GM21515 (cell line): ENCODE measurements at regions not wholly inside any gene's neighbourhood (a gene's known extent, or its start where the extent isn't known, plus 50 kb on each side); places are given as distances from the start of the nearest gene placed in this dataset.
"Not testable (repeated sequence)": the region's sequence is repeated elsewhere in the genome, so short reads cannot be mapped to it uniquely, and the experiment has no call there.

Experiments
- ATAC-seq: cut with Tn5 transposase; IDR thresholded peaks from one replicate; pipeline ENCODE4 v1.9.1; 2021; ENCODE audit not compliant: unreplicated experiment

DNA sequence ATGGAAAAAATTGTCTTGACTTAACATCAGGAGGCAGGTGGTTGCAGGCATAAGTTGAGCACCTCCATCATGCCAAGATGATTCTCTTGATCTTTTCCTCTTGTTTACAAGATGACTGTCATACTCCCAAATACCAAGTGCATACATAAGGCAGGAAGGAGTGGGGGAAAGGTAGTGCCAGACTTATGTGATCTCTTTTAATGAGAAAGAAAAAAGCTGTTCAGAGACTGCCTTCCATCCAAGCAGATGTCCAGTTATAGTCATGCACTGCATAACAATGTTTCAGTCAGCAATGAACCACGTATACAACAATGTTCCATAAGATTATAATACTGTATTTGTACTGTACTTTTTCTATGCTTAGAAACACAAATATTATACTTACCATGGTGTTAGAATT, 135.7 kb downstream of the EHF start:
- ATAC-seq: no peak

DNA sequence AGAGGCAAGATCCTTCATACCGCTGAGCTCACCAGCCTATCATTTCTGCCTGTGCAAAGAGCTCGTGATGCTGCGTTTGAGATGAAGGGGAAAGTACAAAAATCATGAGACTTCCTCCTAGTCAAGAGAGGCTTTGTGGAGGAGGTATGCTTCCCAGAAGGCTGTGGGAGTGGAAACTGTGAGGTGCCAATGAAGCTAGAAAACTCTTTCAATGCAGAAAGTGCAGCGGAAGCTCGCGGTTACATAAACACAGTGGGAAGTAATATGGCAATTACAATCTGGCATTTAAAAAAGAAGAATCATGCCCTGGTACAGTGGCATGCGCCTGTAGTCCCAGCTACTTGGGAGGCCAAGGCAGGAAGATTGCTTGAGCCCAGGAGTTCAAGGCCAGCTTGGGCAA, 134.8 kb downstream of the EHF start:
- no peak for ATAC-seq

DNA sequence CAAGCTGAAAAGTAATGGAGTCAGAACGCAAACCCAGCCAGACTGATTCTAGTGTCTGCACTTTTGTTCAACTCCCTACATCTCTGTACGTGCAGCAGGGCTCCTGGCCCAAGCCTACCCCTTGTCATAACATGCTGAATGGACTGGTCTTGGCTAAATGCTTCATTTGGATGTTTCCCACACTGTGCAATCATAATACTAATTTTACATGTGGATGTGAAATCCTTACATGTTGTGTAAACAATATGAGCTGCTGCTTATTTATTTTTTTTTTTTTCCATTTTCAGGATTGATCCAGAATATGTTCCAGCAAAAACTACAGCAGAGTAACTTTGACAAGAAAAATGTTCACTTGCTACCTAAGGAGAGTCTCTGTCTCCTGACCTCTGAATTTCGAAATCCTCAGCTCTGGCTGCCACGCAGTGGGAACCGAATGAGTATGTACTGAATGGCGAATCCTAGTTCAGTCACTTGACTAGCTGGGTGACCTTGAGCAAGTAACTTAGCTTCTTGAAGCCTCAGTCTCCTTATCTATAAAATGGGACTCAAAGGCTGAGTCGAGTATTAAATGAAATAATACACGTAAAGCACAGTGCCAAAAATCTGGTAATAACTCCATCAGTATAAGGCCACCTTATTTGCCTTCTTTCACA, 133.4 kb downstream of the EHF start:
- ATAC-seq: no peak

DNA sequence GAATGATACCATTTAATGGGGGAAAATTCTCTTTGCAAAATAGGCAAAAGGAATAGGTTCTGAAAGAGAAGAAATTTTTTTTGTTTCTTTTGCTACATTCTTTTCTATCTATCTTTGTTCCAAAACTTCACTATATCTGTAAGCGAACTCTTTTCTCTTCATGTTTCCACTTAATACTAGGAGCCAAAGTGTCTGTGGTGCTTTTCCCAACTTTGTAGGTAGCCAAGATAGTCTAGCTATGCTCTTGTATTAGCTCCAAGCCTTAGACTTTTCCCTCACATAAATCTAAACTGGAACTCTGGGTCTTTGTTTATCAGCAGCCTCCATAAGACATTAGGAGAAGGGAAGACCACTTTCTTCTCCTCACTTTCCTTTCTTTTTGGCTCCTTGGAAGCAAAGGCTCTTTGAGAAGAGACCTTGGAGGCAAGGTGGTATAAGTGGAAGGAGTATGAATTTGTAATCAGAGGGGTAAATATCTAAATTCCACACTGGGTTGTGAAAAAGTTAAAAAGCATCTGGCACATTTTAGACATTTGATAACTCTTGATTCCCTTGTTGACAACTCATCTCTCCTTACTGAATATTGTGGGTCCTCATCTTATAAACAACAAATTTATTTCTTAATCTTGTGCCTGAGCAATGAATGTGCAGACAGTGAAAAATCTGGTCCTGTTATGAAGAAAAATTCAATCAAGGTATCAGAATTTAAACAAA, 130.0 kb downstream of the EHF start:
- ATAC-seq: no peak

DNA sequence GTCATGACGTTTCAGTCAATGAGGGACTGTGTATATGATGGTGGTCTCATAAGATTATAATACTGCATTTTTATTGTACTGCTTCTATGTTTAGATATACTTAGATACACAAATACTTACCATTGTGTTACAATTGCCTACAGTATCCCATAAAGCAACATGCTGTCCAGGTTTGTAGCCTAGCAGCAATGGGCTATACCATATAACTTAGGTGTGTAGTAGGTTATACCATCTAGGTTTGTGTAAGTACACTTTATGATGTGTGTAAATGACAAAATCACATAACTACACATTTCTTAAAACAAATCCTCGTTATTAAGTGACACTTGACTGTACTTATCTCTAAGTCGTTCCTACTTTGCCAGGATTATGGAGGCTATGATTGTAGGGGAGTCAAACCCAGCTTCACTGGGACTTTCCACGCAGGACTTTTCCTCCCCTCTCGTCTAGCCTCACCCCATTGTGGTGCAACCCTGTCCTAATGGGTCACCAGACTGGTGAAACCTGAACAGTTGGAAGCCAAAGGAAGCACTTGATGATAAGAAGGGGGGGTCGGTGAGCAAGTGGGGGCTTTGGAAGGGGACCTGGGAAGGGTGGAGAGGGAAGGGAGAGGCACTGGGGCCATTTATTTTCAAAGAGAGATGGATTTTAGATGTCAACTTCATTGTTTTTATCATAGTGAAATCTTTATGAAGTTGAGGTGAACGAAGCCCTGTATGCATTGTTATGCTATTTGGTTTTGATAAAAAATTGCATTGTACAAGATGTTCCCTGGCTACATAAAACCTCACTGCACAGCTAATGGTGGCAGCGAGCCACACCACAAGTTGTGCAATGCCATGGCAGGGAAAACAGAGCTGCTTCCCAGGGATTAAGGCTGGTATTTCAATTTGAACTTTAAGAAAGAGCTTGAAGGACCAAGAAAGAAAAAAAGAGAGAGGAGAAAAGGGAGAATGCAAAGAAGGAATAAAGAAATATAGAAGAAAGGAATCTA, 129.1 kb downstream of the EHF start:
- no peak for ATAC-seq

DNA sequence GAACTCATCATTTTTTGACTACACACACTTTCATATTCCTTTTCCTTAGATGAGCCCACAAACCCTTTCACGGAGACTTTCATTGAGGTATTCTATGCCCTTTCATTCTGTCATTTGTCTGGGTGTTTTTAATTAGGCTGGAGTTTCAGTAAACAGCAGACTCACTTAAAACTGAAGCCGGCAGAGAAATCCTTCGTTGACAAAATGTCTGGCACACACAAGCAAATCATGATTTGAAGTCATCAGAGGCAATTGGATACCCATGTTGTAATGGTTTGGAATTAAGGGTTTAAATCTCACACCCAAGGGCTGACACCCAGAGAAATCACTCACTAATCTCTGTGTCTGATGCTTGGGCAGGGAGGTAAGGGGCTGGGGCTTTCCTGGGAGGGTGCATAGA, 127.1 kb downstream of the EHF start:
- ATAC-seq: no peak

DNA sequence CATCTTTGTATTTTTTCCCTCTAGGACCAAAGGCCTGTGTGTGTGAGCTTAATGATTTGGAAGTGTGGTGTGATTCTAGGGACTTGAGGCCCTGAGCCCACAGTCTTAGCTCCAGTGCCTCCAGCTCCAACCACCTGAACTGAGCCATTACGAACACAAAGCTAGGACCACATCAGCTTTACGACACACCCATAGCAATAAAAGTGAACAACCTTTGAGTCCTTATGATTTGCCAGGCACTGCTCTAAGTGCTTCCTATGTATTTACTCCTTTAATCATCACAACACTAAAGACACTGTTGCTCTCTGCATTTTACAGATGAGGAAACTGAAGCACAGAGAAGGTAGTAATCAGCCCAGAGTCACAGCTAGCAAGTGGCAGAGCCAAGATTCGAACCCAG, 126.4 kb downstream of the EHF start:
- no peak for ATAC-seq

DNA sequence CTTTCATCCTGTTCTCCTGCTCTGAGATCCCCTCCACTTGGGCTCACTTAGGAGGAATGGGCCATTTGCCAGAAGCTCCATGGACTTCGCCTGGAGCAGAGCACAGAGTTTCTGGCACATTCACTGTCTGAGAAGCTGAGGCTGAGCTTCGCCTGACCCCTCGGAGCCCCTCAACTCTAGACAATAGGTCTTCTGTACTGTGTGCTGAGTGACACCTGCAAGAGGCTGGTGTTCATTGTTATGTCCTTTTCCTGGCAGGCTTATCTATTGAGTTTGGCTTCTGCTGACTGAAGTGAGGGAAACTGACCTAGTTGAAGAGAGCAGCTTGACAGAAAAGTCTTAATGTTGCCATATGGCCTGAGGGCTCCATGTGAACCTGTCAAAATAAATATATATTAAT, 124.3 kb downstream of the EHF start:
- no peak for ATAC-seq

DNA sequence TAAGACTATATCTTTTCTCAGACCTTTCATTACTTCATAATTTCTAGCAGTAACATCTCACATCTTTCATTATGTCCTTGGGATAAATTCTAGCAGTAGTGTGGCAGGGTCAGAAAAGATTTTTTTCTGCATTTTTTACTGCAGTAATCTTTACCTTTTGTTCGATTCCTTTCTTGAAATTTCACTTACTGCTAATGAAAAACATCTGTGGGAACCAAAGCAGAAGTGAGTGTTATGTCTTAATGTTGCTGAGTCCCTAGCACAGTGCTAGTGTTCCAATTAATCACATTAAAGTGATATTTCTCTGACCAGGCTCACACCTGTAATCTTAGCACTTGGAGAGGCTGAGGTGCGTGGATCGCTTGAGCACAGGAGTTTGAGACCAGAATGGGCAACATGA, 123.6 kb downstream of the EHF start:
- no peak for ATAC-seq

DNA sequence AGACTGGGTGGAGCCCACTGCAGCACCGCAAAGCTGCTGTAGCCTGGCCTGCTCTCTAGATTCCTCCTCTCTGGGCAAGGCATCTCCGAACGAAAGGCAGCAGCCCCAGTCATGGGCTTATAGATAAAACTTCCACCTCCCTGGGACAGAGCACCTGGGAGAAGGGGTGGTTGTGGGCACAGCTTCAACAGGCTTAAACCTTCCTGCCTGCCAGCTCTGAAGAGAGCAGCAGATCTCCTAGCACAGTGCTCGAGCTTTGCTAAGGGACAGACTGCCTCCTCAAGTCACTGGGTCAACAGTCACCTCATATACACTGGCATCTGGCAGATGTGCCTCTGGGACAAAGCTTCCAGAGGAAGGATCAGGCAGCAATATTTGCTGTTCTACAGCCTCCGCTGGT, 117.3 kb downstream of the EHF start:
- ATAC-seq: no peak

DNA sequence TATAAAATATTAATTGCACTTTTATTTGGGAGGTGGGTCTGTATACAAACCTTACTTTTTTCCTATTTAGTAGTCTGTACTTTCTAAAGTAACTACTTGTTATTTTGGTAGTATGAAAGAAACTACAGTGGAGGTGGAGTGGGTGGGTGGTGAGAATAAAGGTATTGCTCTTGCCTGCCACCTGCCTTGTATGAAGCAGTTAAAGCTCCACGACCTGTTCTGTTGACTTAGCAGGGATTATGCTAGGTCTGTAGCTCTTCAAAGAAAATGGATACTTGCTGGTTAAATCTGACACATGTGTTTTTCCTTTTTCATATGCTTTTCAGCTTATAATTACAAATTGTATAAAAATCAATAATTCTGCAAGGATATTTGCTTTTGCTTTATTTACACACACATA, 111.9 kb downstream of the EHF start:
- no peak for ATAC-seq

DNA sequence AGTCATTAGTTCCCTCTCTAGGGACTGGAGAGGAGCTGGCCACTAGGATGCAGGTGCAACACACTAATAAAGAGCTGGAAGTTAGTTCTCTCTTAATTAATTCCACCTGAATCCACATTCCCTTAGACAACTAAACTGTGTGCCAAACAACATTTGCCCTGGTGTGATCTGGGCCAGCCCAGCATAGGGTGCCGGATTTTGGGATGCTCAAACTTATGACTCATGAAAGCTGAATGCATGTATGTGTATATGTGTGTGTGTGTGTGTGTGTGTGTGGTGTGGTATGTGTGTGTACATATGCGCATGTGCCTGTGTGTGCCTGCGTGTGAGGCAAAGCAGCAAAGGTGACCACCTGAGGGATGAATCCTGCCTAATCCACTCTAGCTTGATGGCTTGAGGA, 110.7 kb downstream of the EHF start:
- ATAC-seq: no peak

DNA sequence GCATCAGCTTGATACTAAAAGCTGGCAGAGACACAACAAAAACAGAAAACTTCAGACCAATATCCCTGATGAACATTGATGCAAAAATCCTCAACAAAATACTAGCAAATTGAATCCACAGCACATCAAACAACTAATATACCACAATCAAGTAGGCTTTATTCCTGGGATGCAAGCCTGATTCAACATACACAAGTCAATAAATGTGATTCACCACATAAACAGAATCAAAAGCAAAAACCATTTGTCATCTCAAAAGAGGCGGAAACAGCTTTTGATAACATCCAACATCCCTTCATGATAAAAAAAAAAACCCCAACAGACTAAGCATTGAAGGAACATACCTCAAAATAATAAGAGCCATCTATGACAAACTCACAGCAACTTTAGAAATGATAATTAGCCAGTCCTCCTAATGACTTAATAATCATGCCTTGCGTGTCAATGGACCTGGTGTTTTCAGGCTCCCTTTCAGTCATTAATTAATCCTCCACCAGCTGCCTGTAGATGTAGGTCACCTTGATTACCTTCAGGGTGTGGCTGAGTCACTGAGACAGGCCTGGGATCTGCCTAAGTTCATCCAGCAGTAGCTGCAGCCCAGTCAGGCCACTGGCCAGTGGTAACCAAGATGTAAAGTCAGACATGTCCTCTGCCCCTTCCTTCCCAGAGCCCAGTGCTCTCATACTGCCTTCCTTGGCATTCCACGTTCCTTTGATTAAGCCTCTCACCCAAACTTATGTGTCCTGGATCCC, 109.8 kb downstream of the EHF start:
- no peak for ATAC-seq

DNA sequence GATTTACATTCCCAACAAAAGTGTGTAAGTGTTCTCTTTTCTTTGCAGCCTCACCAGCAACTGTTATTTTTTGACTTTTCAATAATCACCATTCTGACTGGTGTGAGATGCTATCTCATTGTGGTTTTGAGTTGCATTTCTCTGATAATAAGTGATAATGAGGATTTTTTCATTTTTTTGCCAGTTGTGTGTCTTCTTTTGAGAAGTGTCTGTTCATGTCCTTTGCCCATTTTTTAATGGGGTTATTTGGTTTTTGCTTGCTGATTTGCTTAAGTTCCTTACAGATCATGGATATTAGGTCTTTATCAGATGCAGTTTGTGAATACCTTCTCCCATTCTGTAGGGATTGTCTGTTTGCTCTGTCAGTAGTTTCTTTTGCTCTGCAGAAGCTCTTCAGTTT, 107.7 kb downstream of the EHF start:
- no peak for ATAC-seq

DNA sequence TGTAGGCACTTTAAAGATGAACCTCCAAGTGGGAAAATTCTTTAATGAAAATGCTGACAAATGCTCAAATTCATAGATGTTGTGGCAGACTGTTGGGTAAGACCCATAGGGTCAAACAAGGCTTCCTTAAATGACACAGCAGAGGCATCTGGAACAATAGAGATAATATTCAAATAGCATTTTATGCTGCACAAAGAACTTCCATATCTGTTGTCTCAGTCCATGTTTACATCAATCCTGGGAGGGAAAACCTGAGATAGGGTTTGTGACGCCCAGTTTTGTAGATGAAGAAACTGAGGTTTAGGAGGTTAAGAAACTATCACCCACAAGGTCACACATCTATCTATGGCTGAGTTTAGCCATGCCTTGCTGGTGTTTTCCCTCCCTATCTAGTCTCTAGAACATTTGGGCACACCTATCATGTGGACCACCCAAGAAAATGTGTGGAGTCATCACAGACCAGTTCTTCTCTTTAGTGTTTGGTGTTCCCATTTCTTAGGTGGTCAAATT, 106.4 kb downstream of the EHF start:
- no peak for ATAC-seq

DNA sequence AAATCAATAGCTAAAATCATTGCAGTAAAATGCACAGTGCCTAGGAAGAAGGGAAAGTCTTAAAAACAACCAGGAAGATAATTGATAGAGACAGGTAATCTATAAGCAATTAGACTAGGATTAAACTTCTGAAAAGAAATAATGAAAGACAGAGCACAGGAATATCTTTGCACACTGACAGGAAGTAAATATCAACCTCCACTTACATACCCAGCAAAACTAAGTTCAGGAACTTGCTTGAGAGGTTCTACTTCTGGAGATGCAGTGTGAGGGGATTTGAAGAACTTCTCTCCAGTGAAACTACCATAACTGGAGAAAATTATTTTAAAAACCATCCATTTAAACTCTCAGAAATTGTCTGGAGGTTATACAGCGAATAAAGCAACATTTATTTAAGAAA, 104.1 kb downstream of the EHF start:
- ATAC-seq: no peak

DNA sequence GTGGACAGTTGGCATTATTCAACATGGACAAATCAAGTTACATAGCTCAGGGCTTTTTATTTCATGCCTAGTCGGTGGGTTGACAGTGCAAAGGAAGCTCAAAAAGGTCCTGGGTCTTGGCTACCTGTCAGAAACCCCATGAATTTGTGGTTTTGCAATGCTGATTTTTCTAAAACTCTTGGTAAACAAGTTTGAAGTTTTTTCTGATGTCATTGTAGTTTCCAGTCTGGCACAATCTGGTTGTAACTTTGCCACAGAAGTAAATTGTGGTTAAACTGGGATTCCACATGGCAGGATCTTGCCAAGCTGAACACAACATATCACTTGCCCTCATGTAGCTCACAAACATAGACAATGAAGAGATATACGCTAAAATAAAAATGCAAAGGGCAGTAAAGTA, 100.8 kb downstream of the EHF start:
- ATAC-seq: no peak

DNA sequence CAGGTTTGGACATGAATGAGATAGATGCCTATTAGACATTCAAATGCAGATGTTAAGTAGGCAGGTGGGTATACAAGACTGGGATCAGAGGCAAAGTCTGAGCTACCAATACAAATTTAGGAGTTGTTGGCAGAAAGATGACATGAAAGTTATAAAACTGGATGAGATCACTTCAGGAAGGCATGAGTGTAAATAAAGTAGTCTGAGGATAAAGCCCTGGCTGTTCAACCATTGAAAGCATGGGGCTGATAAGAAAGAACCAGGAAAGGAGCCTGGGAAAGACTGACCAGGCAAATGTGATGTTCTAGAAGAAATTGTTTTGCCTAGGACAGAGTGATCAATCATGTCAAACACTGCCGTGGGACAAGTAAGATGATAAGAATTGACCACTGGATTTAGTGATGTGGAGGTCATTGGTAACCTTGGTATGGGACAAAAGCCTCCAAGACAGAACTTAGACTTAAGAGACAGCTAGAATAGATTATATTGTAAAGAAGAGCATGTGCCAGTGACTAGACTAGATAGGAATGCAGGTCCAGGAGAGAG, 98.5 kb downstream of the EHF start:
- ATAC-seq: no peak

DNA sequence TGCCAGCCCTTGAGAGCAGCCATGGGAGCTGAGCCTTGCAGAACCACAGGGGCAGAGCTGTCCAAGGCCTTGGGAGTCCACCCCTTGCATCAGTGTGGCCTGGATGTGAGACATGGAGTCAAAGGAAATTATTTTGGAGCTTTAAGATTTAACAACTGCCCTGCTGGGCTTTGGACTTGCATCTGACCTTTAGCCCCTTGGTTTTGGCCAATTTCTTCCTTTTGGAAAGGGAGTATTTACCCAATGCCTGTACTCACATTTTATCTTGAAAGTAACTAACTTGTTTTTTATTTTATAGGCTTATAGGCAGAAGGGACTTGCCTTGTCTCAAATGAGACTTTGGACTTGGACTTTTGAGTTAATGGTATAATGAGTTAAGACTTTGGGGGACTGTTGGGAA, 92.7 kb downstream of the EHF start:
- not testable (repeated sequence) for ATAC-seq
